ENCODE measurements at regions not wholly inside any gene's neighbourhood (a gene's known extent, or its start where the extent isn't known, plus 50 kb on each side); places are given as distances from the start of the nearest gene placed in this dataset.

DNA sequence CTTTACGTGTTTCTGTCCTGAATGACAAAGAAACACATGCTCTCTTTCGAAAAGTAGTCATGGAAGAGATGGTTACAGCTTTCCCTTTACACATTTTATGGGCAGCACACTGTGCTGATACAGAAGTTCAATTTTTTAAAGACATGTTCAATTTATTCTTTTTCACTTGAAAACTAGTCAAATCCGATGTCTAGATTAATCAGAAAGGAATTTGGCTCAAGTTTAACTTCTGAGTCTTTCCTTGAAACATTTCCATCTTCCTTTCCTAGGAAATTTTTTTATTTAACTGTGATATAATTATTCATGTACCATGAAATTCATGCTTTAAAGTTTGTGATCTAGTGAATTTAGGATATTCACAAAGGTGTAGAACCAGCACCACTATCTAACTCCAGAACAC, 360.1 kb downstream of the TNS3 start:
- DNase-seq: no peak

DNA sequence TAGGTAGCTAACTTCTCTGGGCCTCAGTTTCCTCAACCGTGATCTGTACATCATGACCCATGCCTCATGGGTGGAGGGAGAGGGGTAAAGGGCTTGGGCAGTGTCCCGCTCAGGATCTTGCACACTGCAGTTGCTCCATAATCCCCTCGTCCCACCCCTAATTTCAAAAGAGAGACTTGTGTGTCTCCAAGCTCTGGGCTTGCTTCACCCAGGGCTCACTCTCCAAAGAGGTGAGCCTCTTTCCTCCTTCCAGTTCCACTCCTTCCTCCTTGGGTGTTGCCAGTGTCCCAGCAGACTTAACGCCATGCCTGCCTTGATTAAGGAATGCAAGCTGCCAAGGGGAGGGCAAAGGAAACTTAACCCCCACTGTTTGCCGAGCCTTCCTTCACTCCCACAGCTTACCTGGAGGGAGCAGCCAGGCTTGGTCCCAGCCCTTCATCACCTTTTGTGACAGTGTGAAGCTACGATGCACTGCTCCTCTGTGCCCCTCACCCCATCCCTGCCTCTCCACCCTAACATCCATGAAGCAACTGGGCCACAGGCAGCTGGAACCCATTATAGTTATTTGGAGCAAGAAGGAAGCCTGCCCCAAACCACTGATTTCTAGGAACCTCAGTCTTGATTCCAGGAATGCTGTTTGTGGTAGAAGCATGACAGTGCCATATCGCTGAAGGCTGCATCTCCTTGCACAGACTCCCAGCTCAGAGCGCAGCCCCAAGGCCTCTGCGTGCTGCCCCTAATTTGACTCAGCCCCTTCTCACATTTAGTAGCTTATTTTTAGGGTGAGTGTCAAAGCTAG, 363.3 kb downstream of the TNS3 start:
- no peak for DNase-seq

DNA sequence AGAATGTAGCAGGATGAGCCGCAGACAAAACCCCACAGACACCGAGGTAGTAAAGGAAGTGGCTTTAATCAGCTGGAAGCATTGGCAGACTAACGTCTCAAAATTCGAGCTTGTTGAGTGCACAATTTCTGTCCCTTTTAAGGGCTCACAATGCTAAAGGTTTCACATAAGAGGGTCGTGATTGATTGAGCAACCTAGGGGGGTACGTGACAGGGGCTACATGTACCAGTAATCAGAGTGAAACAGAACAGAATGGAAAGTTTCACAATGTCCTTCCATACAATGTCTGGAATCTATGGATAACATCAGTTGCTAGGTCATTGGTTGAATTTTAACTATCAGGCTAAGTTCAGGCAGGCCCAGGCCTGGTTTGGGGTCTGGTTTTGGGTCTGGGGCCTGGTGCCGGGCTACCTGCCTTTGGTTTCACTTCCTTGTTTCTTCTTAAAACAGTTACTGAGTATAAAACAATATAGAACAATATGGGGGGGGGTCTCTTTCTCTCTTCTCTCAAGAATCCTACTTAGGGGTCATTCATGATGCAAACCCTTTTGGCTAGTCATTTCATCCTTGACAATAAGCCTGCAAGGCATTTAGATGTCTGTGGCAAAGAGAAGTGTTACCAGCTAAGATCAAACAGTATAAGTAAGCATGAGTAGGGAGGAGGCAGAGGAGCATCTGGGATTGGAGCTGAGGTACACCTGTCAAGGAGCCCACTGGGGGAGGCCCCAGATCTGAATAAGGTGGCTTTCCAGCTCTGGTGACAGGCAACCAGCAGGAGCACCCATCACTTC, 364.1 kb downstream of the TNS3 start:
- DNase-seq: no peak

DNA sequence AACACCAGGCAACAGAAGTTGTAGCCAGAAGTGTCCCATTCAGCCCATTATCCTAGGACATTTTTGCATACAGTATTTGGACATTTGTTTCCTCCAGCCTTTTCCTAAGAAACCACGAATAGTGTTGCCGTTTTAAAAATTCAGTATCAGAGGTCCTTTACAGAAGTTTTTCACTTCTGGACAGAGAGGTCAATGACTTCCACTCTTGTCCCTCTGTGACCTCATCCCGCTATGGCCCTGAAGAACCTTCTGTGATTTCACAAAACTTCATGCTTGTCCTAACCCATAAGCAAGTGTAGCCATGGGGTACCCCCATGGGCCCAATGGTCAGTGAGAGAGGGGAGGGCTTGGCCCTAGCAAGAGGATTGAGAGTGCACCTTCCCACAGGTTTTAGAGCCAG, 364.8 kb downstream of the TNS3 start:
- DNase-seq: no peak

DNA sequence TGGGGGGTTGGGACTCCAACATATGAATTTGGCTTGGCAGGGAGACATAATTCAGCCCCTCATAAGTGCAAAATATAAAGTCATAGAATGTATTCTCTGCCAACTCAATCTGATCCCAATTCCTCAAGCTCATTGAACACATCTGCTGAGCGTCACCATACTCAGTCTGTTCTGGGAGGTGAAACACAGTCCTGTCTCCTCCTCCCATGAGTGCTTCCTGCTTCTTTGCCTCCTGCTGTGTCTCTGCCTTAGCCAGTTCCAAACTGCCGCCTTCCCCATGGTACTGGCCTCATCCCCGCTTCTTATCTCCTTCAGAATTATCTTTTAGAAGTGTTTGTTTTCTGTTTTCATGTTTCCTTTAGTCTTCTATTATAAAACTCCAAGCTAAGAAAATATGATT, 365.5 kb downstream of the TNS3 start:
- no peak for DNase-seq

DNA sequence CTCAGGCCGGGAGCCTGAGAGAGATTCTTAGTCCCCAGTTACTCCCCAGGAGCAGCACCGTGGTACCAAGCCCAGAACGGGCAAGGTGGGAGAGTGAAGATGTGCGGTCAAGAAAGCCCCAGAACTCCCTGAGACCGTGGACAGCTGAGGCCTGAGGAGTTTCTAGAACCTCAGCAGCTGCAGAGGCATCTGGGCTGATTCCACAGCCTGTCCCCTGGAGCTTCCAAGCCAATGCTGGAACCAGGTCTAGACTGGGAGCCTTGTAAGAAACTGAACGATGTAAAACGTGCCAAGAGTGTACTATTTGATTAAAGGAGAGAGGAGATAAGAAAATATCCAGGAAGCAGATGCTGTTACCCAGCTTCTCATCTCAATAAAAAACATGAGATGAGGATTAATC, 366.3 kb downstream of the TNS3 start:
- DNase-seq: no peak

DNA sequence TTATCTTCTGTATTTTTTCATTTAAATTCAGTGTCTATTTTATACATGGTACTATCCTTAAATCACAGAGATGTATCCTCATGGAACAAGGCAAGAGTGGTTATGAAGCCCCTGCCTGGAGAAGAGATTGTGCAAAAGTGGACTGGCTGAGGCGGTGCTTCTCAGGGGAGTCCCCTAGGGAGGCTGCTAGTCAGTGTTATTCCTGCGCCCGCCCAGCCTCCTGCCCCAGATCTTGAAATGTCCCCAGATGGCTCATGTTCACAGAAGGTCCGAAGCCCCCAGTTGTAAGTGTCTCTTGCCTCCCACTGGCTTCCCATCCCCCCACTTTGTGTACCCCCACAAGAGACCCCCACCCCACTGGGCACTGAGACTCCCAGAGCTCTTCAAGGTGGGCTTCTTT, 366.9 kb downstream of the TNS3 start:
- no peak for DNase-seq

DNA sequence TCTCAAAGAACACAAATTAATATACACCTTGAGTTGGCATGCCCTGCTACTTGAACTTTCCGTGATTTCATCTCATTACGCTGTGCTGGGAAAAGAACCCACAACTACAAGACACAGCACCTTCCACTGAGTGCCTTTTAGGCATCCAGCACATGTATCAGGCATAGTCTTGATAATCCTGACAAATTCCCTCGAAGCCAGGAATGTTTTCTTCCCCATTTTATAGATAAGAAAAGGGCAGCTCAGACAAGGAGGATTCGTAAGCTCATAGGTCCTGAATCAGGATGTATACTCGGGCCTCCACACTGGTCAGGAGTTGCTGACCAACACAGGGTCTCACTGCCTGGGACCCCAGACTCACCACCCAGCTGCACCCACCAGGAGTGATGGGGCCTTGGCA, 368.6 kb downstream of the TNS3 start:
- DNase-seq: no peak

DNA sequence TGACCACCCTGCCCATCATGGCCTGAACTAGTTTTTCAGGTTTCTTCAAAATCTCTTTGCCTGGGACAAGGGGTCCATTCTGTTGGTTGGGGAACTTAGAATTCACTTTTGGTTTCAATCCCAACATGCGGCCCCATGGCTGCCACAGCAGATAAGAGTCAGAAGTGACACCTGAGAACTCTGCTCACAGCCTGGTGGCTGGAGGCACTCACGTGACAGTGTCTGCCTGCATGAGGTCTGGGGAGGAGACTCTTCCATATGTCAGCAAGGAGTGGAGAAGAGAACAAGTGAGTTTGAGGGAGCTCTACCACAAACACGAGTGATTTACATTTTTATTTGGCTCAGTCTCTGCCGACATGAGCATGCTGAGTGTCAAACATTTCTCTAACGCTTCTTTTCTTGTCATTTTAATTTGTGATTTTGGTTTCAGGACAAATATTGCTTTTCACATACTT, 370.4 kb downstream of the TNS3 start:
- no peak for DNase-seq

DNA sequence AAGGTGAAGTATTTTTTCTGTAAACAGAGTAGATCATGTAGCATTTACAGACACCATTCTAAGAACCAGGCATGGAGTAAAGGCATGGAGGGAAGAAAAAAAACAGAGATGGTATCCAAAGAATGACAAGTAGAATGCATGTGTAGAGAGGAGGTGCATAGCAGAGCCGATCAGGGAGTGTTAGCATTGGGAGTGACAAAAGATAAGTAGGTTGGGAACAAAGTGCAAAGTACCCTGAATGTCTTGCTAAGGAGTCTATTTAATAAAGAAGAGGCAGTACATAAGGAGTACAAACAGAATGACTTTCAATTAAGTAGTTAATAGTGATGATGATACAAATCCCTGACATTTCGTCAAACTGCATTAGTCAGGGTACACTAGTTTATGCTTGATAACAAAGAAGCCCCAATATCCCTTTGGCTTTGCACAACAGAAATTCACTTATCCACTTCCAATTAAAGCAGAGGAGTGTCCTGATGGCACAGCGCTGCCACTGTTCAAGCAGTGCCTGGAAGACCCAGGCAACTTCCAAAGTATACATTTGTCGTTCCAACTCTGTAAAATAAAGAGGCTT, 371.5 kb downstream of the TNS3 start:
- DNase-seq: no peak

DNA sequence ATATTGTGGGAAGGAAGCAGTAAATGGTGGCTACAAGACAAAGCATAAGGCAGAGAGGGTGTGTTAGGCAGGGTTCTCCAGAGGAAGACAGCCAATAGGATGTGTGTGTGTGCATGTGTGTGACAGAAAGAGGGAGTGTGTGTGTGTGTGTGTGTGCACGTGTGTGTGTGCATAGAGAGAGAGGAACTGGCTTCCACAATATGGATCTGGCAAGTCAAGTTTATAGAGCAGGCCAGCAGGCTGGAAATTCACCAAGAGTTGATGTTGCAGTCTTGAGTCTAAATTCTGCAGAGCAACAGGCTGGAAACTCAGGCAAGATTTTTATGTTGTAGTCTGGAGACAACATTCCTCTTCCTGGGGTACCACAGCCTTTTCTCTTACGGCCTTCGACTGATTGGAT, 374.0 kb downstream of the TNS3 start:
- DNase-seq: no peak

DNA sequence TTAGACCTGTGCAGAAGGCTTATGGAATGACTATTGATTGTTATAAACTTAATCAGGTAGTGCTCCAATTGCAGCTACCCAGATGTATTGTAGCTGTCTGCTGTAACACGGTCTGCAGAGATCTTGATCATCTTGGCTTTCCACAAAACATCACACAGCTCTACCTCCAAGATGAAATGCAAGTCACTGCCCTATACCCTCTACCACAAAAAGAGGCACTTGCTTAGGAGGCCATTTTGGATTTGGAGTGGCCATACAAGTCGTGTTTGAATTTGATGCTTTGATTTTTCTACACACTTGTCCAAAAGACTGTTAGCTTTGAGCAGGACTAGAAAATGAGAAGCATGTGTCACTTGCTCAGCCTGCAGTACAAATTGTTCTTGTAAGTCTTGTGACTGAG, 377.2 kb downstream of the TNS3 start:
- DNase-seq: no peak

DNA sequence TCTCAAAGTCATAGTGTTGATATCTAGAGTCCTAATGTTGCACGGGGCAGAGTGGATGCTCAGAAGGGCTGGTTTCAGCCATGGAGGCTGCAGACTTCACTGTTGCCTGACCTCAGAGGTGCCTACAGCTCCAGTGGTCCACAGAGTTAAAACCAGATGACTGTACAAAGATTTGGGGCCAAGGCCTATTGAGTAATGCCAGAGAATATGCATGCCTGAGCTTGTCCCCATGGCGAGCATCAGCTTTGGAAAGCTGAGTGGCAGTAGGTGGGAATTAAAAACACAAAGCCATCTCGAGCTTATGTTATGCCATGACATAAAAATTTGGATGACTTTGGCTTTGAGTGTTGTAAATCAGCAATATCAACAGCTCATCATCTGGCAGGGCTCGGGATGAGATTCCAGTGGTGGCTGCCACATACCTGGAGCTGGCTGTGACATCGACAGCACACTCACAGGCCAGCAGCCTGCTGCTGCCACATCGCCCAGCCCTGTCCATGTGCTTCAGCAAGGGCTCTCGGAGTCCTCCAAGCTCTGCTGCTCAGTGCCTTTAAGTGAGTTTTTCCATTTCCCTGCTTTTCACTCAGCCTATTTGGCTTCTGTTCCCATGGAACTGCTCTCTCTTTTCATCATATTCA, 379.6 kb downstream of the TNS3 start:
- no peak for DNase-seq

DNA sequence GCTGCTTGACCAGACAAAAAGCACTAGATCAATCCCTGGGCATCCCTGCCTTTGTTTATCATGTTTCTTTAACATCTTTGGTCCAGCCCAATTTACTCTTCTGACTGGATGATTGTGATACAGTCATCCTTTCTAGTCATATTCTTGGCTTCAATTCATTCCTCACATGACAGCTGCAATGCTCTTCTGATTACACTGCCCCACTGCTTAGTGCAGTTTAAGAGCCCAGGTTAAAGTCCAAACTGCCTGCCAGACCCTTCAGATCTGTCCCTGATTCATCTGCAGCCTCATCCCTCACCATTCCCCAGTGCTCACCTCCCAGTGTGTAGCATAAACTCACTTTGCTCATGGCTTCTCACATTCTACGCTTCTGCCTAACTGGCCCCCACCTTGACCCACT, 383.8 kb downstream of the TNS3 start:
- DNase-seq: no peak

DNA sequence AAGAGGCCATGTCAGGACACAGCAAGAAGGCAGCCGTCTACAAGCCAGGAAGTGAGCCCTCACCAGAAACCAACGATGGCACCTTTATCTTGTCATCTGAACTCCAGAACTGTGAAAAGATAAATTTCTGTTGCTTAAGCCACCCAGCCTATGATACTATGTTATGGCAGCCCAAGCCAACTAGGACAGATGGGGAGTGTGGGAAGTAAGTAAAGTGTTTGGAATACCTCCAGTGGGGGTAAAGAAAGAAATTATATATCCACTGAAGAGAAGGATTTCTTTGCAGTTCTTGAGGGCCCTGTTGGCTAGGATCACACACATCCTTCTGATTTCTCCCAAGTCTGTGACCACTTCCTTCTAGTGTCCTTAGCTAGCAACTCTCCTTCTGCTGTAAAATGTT, 384.4 kb downstream of the TNS3 start:
- DNase-seq: no peak

DNA sequence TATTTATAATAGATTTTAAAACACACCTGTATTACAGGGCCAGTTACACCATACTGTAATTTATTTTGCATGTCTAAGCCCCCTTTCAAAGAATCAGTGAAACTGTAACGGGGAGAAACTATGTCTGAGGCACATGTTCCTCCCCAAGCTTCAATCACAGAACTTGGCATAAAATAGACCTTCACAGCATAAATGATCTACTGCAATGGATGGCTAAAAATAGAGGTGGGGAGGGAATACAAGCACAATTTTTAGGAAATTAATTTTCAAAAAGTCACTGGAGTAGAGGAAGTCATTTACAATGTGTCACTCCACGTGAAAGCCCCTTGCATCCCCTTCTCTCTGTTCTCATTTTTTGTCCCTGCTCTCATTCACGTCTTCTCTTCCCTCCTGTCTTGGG, 385.2 kb downstream of the TNS3 start:
- DNase-seq: no peak

DNA sequence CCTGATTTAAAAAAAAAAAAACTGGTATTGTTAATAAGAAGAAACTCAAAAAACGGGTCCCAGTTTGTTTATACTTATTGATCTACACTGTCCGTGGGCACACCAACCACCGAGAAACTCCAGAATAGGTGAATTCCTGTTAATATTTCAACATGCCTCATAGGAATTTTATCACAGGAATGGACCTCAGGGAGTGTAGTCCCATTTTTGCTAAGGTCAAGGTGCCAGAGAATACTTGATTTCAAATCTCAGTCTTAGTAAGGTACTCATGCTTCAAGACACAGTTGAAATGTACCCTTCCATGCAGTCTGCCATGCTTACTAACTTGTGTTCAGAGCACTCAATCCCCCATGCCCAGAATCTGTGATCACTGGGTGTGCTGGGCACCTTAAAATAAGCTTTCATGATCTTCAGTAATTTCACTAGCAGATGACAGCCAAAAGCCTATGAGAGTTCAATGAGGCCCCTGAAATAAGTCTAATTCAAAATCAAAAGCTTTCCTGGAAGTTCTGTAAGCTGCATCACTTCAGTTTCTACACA, 385.7 kb downstream of the TNS3 start:
- DNase-seq: no peak

DNA sequence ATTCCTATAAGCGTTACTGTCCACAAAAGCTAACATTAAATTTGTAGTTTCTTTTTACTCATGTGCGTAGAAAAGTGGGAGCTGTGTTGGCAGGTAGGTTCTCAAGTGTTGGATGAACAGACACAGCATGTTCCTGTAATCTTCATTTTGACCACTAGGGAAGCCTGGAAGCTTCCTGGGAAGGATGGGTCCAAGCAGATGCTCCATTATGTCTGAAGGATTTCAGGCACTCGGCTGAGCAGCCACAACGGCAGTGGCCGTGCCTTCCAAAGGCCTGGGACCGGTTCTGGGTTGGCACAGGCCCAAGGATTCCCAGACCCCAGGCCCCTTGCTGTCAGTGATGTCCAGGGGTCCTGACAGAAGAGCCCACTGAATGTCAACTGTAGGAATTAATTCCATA, 386.3 kb downstream of the TNS3 start:
- no peak for DNase-seq

DNA sequence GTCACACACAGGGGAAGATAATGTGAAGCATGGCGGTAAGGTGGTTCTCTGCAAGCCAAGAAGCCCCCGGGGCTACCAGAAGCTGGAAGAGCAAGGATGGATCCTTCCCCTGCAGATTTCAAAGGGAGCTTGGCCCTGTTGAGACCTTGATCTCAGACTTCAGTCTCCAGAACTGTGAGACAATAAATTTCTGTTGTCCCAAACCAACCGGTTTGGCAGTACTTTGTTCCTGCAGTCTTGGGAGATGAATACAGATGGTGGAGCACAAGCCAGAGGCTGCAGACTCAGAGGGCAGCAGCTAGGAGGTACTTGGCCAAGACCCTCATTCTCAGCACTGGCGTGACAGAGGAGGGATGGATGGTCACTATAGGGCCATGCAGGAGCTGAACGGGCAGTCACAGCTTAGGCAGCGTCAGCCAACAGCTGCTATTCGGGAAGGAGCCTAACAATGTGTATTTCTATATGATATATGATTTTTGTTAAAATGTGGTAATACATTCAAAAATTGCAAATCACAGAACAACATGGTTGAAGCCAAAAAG, 387.3 kb downstream of the TNS3 start:
- DNase-seq: no peak

DNA sequence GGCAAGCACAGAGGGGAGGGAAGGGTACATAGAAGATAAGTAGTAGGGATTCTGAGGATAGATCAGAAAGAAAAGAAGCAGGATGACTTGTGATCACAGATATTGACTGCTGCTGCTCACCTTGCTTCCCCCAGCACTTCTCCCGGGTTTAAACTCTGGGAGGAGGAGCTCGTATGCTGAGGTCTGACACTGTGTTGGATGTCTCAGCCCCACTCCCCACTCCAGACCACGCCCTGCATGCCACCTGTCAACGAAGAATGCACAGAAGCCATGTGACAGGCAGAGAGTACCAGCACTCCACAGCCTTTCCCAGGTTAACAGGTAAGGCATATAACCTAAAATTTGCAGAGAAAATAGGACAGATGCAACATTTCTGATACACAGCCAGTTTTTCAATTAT, 388.9 kb downstream of the TNS3 start:
- no peak for DNase-seq

DNA sequence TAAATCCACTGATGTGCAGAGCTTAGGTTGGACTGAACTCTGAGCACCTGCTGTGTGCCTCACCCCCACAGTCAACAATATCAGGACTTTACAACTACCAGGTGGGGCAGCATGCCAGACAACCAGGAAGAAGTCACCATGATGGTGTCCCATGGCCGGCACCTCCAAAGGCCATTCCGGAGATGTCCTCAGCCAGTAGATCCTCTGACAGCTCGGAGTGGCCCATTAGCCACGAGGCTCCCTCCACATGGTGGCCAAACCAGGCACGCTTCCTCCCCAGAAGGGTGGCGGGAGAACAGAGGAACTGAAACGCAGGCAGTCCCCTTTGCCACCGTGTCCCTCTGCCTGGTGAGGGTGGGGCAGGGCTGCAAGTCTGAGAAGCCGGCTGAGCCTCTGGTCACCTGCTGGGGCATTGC, 390.0 kb downstream of the TNS3 start:
- peak; percentile 14 for DNase-seq

DNA sequence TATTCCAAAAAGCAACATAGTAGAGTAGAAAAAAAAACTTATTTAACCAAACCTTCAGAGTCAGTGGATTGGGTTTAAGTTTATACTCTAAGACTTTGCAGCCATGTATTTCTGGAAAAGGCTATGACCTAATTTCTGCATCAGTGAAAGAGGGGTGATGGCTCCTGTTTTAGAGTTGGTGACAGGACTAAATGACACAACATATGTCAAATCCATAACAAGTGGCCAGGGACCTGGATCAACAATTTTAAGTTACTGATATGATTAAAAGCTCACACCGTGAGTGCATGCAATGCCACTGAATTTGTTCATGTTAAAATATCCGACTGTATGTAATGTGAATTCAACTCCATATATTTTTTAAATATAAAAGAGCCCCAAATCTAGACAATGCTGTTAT, 390.6 kb downstream of the TNS3 start:
- DNase-seq: no peak

DNA sequence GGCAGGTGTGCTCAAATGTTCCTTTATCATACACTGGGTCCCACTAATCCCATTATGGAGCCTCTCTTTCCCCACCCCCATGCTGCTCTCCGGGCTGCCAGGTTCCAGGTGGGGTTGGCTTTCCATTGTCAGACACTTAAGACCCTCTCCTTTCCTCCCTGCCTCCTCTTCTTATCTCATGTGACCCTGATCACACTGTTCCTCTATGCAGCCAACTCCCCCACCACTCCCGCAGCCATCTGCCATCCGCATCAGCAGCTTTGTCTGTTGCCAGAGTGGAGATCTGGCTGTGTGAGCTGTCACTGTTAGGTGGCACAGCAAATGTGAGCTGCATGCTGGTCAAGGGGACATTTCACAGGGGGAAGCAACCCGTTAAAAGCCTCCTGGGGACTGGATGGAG, 391.4 kb downstream of the TNS3 start:
- no peak for DNase-seq
